ENCODE measurements at regions not wholly inside any gene's neighbourhood (a gene's known extent, or its start where the extent isn't known, plus 50 kb on each side); places are given as distances from the start of the nearest gene placed in this dataset.
"Not testable (repeated sequence)": the region's sequence is repeated elsewhere in the genome, so short reads cannot be mapped to it uniquely, and the experiment has no call there.

DNA sequence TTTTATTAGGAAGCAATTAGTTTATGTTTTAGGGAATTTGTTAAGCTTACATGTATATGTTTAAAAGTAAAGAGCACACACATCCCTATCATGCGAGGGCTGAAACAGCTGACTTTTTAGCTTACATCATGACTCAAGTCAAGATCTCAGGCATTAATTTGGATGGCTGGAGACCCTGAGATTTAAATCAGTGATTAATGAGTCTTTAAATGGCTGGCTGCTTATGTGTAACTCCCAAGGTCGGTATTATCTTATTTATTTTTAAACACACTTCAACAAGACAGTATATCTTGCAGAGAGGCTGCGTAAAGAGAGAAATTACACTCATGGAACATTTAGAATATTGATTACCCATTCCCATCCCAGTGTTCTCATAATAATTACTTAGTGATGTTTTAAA is 169.4 kb downstream of the KBTBD8 start:
- DNase-seq: no peak

DNA sequence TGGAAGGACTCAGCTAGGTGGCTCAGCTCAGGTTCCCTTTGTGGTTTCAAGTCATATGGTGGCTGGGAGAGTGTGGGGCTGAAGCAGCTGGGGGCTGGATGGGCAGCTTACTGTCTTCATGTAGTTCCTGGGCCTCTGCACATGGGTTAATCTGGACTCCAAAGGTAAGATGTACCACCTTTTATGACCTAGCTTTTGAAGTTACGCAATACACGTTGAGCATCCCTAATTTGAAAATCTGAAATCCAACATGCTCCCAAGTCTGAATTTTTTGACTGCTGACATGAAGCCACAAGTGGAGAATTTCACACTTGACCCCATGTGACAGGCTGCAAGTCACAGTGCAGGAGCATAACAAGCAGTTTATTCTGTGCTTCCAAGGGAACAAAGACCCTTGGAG is 173.7 kb downstream of the KBTBD8 start:
- DNase-seq: no peak

GRCh38 chr3:67173130-67173529 is 175.0 kb downstream of the KBTBD8 start:
- DNase-seq: not testable (repeated sequence)

- DNase-seq: no peak
These were observed 178.3 kb downstream of the KBTBD8 start for GRCh38 chr3:67176396-67176795.

GRCh38 chr3:67192466-67192865 is 194.4 kb downstream of the KBTBD8 start:
- DNase-seq: no peak

DNA sequence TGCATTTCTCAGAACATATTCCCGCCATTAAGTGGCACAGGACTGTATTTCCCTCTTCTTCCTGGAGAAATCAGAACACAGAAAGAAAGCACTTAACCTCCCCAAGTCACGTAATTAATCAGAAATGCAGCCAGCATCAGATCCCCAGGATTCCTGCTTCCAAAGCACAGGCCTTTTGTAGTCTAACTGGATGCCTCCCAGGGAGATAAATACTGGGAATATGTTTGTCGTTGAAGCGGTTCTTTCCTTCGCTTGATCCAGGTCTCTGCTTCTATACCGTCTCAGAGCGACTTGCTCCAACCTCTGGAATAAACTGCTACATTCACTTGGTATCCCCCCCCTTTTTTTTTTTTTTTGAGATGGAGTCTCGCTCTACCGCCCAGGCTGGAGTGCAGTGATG is 198.6 kb downstream of the KBTBD8 start:
- no peak for DNase-seq

DNA sequence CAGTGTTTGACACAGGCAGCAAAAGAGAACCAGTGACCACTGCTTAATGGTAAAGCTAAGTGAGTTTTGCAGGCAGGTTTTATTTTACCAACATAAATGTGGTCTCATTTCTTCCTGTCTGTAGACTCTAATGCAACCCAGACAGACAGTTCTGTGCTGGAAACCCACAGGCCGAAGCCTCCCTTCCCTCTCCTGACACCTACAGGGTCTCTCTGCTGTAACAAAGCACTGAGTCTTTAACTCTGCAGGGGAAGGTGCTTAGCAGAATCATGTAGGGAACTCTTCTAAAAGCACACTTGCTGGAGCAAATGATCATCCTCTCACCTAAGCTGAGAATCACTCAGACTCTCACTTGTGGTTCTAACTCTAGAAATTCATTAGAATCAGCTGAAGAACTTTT is 200.3 kb downstream of the KBTBD8 start:
- no peak for DNase-seq

GRCh38 chr3:67200618-67201017 is 202.5 kb downstream of the KBTBD8 start:
- no peak for DNase-seq

DNA sequence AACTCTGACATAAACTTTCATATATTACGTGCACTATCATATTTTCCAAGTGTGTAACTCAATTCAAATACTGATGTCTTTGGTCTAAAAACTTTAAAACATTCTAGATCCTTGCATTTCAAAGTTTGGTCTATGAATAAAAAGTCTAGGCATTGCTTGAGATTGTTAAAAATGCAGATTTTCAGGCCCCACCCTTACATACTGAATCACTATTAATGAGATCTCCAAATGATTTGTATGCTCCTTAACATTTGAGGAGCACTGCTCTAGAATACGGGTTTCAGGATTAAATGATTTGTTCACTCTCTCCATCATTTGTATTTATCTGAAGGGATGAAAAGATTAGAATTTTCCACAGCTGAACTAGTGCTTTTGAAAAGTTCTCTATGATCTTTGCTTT is 202.9 kb downstream of the KBTBD8 start:
- DNase-seq: no peak

DNA sequence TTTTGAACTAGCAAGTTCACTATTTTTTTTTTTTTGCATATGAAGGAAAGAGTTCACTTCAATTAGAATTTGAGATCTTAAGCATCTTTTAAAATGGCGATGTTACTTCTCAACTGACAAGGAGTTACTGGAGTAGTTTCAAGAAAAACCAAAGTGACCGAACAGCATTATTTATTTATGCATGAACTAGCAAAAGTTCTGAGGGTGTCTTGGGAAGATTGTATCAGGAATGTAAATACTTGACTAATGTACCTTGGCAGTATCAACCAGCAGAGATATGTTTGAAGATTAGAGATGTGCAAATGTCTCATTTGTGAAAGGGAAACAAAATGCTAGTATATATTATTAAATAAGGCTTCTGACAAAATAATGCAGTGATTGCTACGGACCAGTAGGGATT is 203.9 kb downstream of the KBTBD8 start:
- DNase-seq: no peak

- DNase-seq: no peak
These were observed 206.8 kb downstream of the KBTBD8 start for GRCh38 chr3:67204951-67205350.

DNA sequence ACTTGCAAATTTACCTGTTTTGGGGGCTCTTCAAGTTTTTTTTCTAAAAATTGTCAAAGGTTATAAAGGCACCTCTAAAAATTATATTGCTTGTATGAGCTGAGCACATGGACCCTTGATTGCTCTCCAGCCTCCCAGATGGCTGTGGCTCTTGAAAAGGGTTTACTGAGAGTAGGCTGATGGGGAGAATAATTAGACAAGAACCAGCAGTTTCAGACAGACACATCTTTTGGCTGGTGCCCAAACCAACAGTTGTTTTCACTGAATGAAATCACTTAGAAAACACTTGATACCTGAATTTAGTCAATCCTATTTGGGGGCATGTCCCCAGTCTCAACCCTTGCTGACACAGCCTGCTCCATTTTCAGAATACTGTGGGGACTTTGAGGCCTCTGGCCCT is 217.6 kb downstream of the KBTBD8 start:
- no peak for DNase-seq

- DNase-seq: no peak
These were observed 228.9 kb downstream of the KBTBD8 start for GRCh38 chr3:67227030-67227429.

DNA sequence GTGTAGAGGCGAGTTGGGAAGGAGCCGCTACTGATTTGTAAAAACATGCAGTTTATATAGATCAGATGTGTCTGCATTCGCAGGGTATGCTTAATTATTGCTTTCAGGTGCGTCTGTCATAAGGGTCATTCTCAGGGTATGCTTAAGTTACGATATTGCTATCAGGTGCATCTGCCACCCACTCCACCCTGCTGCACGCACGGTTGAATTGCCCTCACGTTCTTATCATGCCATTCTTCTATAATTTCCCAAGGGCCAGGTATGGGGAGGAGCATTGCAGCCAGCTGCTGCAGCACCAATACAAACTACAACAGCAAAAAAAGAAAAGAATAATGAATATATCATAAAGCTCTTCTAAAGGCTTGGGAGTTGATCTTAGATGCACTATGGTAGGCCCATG is 230.0 kb downstream of the KBTBD8 start:
- DNase-seq: no peak

DNA sequence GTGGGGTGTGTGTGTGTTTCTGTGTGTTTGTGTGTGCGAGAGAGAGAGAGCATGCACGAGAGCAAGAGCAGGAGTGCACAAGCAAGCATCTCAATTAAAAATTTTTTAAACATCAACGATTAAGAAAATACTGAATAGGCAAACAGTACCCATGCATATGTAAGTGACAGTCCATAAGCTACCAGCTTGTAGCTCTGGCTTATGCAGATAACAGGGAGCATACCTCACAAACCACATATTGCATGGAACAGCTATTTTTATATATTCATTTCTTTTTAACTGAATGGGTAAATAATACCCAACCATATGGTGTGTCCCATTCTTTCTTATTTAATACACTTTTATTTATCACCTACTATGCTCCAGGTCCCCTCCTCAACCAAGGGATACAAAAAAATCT is 234.5 kb downstream of the KBTBD8 start:
- no peak for DNase-seq

DNA sequence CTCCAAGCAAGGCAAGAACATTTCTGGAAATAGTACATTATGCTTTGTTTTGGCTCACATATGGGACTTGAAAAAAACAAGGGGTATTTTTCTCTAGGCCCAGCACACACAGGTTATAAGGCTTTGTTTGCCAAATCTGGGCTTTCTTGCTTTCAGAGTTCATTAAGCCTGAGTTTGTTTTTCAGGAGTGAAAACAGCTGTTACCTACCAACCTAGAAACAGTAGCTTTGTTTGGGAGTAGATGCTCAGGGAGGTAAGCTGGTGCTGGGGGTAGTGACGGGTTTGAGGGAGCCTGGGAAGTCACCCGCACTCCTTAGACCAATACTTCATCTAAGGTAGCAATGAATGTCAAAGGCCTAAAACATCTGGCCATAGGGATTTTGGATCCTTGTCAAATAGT is 241.2 kb downstream of the KBTBD8 start:
- DNase-seq: no peak

- no peak for DNase-seq
These were observed 243.0 kb downstream of the KBTBD8 start for GRCh38 chr3:67241084-67241483.

GRCh38 chr3:67244130-67244529 is 246.0 kb downstream of the KBTBD8 start:
- no peak for DNase-seq

DNA sequence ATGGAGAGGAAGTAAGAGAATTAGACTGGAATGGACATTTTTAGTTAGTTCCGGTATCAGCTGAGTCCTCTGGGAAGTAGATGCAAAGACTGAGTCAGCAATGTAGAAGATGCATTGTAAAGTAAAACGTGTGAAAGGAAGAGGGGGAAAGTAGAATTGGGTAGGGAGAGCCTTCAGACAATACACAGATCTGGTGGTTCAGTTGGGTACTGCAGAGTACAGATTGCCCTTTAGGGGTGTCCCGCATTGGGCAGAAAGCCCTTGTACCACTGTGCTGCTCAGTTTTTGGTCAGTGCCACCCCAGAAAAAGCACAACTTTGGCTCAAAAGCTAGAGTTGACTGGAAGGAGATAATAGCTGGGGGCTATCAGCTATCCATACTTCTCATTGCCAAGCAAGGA is 247.4 kb downstream of the KBTBD8 start:
- DNase-seq: no peak

GRCh38 chr3:67248726-67249125 is 250.6 kb downstream of the KBTBD8 start:
- no peak for DNase-seq

GRCh38 chr3:67252906-67253305 is 254.8 kb downstream of the KBTBD8 start:
- DNase-seq: not testable (repeated sequence)

- DNase-seq: no peak
These were observed 280.0 kb downstream of the KBTBD8 start for GRCh38 chr3:67278015-67278618.

DNA sequence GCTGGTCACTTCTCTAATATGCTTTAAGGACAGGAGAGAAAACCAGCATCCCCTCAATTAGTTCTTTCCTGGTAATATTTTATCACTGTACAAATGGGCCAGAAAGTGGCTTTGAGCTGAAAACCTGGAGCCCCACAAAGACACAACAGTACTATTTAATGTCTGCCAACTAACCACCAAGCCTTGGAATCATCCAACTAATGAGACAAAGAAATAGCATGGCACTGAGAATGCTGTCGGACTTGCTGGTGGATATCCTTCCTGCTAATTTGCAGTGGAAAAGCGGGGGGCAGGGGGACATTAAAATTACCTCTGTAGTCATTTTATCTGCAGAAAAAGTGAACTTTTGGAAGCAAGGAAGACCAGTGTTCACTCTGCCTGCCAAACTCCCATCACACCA is 288.5 kb downstream of the KBTBD8 start:
- no peak for DNase-seq

- no peak for DNase-seq
These were observed 290.5 kb downstream of the KBTBD8 start for GRCh38 chr3:67288466-67289106.

DNA sequence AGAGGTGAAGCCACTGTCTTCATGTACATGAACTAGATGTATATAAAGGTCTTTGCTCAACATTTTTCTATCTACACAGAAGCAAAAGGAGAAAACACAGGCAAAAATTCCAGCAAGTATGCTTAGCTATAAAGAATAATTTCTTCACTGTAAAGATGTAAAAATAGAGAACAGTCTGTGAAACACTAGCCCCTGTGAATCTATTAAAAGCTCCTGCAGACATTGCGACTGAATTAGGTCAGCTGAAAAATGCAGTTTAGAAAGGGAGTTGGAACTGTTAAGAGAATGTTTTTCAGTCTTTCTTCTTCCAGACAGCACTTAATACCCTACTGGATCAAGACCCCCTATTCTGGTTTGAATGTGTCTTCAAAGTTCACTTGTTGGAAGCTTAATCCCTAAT is 291.5 kb downstream of the KBTBD8 start:
- DNase-seq: no peak

Data from hindlimb muscle (tissue), 1 donor.